Activated naive CD4-positive, alpha-beta T cell treated with anti-CD3 and anti-CD28 coated beads for 36 hours (primary cell): ENCODE measurements at regions not wholly inside any gene's neighbourhood (a gene's known extent, or its start where the extent isn't known, plus 50 kb on each side); places are given as distances from the start of the nearest gene placed in this dataset.

Source experiments
- CTCF ChIA-PET: fragments of 350-600 bp; sonication (Branson Sonifier 250); formaldehyde crosslinking; loops from one replicate; lab custom pipeline; 2021; ENCODE audit warnings: antibody characterized with exemption; lab: Charles Lee
- DNase-seq: peaks from one replicate; pipeline ENCODE4 v3.0.0-alpha.2; 2020
- H3K27ac Mint-ChIP-seq: one replicate; pipeline ENCODE4 v1.8.0; 2021; ENCODE audit warnings: mild to moderate bottlenecking, mixed read lengths
- H3K27me3 Mint-ChIP-seq: one replicate; pipeline ENCODE4 v1.8.0; 2021; ENCODE audit warnings: low read depth, mixed read lengths
- H3K36me3 Mint-ChIP-seq: one replicate; pipeline ENCODE4 v1.8.0; 2021; ENCODE audit warnings: low read depth, mixed read lengths
- H3K4me1 Mint-ChIP-seq: one replicate; pipeline ENCODE4 v1.8.0; 2021; ENCODE audit warnings: low read depth, mixed read lengths
- H3K4me3 Mint-ChIP-seq: one replicate; pipeline ENCODE4 v1.8.0; 2021; ENCODE audit warnings: mild to moderate bottlenecking, moderate library complexity, mixed read lengths
- H3K9me3 Mint-ChIP-seq: one replicate; pipeline ENCODE4 v1.8.0; 2021; ENCODE audit warnings: mixed read lengths
- intact Hi-C: fragments of 100-400 bp; cut with micrococcal nuclease; formaldehyde crosslinking; loops from one replicate; pipeline ENCODE4 v1.15.1; 2023

- Mint-ChIP-seq H3K4me3 (no peak overlapping the region), H3K4me1 (no peaks in the 10 kb centered on the region), H3K27me3 (no peaks in the 10 kb centered on the region), H3K9me3 (peaks cover 16% of the 10 kb centered on the region), H3K36me3 (no peaks in the 10 kb centered on the region), H3K27ac (no peak overlapping the region)
- CTCF ChIA-PET: no interaction called here
- no peak for DNase-seq
- intact Hi-C loops: no loop called here
Observed at GRCh38 chr11:91397134-91397468, 827.5 kb upstream of the FAT3 start.

GRCh38 chr11:91396236-91397133 lies 828.1 kb upstream of the FAT3 start:
- DNase-seq: no peak
- Mint-ChIP-seq H3K4me1 (no peaks in the 10 kb centered on the region), H3K36me3 (no peaks in the 10 kb centered on the region), H3K9me3 (peaks cover 16% of the 10 kb centered on the region), H3K4me3 (no peak overlapping the region), H3K27me3 (no peaks in the 10 kb centered on the region), H3K27ac (no peak overlapping the region)
- intact Hi-C loops: no loop called here
- CTCF ChIA-PET: no interaction called here

GRCh38 chr11:91394727-91395414 lies 829.7 kb upstream of the FAT3 start:
- intact Hi-C loops: no loop called here
- no peak for DNase-seq
- H3K9me3 Mint-ChIP-seq: peaks cover 17% of the 10 kb centered on the region
- H3K4me3 Mint-ChIP-seq: no peak overlapping the region
- H3K36me3 Mint-ChIP-seq: no peaks in the 10 kb centered on the region
- H3K27me3 Mint-ChIP-seq: no peaks in the 10 kb centered on the region
- no peak overlapping the region for H3K27ac Mint-ChIP-seq
- CTCF ChIA-PET: no interaction called here
- H3K4me1 Mint-ChIP-seq: no peaks in the 10 kb centered on the region

- Mint-ChIP-seq H3K4me1 (no peaks in the 10 kb centered on the region), H3K27ac (no peak overlapping the region), H3K36me3 (no peaks in the 10 kb centered on the region), H3K27me3 (no peaks in the 10 kb centered on the region), H3K9me3 (peaks cover 18% of the 10 kb centered on the region), H3K4me3 (no peak overlapping the region)
- intact Hi-C loops: no loop called here
- DNase-seq: no peak
- CTCF ChIA-PET: no interaction called here
Observed at GRCh38 chr11:91394073-91394726, 830.4 kb upstream of the FAT3 start.

- H3K27ac Mint-ChIP-seq: no peak overlapping the region
Observed at GRCh38 chr11:91382946-91383345, 841.7 kb upstream of the FAT3 start.

GRCh38 chr11:91374794-91375193 lies 849.8 kb upstream of the FAT3 start:
- H3K4me1 Mint-ChIP-seq: no peaks in the 10 kb centered on the region
- H3K36me3 Mint-ChIP-seq: no peaks in the 10 kb centered on the region
- H3K27me3 Mint-ChIP-seq: no peaks in the 10 kb centered on the region
- no peak for DNase-seq
- no peak overlapping the region for H3K27ac Mint-ChIP-seq
- CTCF ChIA-PET: no interaction called here
- H3K4me3 Mint-ChIP-seq: no peak overlapping the region
- H3K9me3 Mint-ChIP-seq: peaks cover 3% of the 10 kb centered on the region
- intact Hi-C loops: no loop called here

More at GRCh38 chr11:91382946-91383345, 841.7 kb upstream of the FAT3 start:
- H3K36me3 Mint-ChIP-seq: no peaks in the 10 kb centered on the region
- H3K9me3 Mint-ChIP-seq: peaks cover 13% of the 10 kb centered on the region
- intact Hi-C loops: no loop called here
- H3K27me3 Mint-ChIP-seq: no peaks in the 10 kb centered on the region
- DNase-seq: no peak
- CTCF ChIA-PET: no interaction called here
- H3K4me1 Mint-ChIP-seq: no peaks in the 10 kb centered on the region
- no peak overlapping the region for H3K4me3 Mint-ChIP-seq

- Mint-ChIP-seq H3K4me3 (no peak overlapping the region), H3K9me3 (peaks cover 3% of the 10 kb centered on the region), H3K36me3 (no peaks in the 10 kb centered on the region), H3K27ac (no peak overlapping the region), H3K4me1 (no peaks in the 10 kb centered on the region), H3K27me3 (no peaks in the 10 kb centered on the region)
- intact Hi-C loops: no loop called here
- CTCF ChIA-PET: no interaction called here
- DNase-seq: no peak
Observed at GRCh38 chr11:91373497-91373896, 851.1 kb upstream of the FAT3 start.

- Mint-ChIP-seq H3K27me3 (no peaks in the 10 kb centered on the region), H3K4me1 (no peaks in the 10 kb centered on the region), H3K9me3 (peaks cover 4% of the 10 kb centered on the region), H3K4me3 (no peak overlapping the region), H3K36me3 (no peaks in the 10 kb centered on the region), H3K27ac (no peak overlapping the region)
- intact Hi-C loops: no loop called here
- CTCF ChIA-PET: no interaction called here
- no peak for DNase-seq
Observed at GRCh38 chr11:91366816-91367215, 857.8 kb upstream of the FAT3 start.

GRCh38 chr11:91365986-91366585 lies 858.5 kb upstream of the FAT3 start:
- Mint-ChIP-seq H3K27me3 (no peaks in the 10 kb centered on the region), H3K4me1 (no peaks in the 10 kb centered on the region), H3K4me3 (no peak overlapping the region), H3K27ac (no peak overlapping the region), H3K36me3 (no peaks in the 10 kb centered on the region), H3K9me3 (peaks cover 5% of the 10 kb centered on the region)
- DNase-seq: no peak
- intact Hi-C loops: no loop called here
- CTCF ChIA-PET: no interaction called here

GRCh38 chr11:91350931-91351330 lies 873.7 kb upstream of the FAT3 start:
- Mint-ChIP-seq H3K9me3 (peaks cover 12% of the 10 kb centered on the region), H3K36me3 (no peaks in the 10 kb centered on the region), H3K27me3 (no peaks in the 10 kb centered on the region), H3K27ac (no peak overlapping the region), H3K4me1 (no peaks in the 10 kb centered on the region), H3K4me3 (no peak overlapping the region)
- intact Hi-C loops: no loop called here
- no peak for DNase-seq
- CTCF ChIA-PET: no interaction called here

GRCh38 chr11:91326751-91327150 lies 897.9 kb upstream of the FAT3 start:
- Mint-ChIP-seq H3K36me3 (no peaks in the 10 kb centered on the region), H3K27ac (no peak overlapping the region), H3K9me3 (peaks cover 3% of the 10 kb centered on the region), H3K4me1 (no peaks in the 10 kb centered on the region), H3K4me3 (no peak overlapping the region), H3K27me3 (no peaks in the 10 kb centered on the region)
- intact Hi-C loops: no loop called here
- no peak for DNase-seq
- CTCF ChIA-PET: no interaction called here

- H3K4me1 Mint-ChIP-seq: no peaks in the 10 kb centered on the region
- H3K27me3 Mint-ChIP-seq: no peaks in the 10 kb centered on the region
- H3K9me3 Mint-ChIP-seq: peaks cover 3% of the 10 kb centered on the region
- no peak for DNase-seq
- intact Hi-C loops: no loop called here
- CTCF ChIA-PET: no interaction called here
- no peaks in the 10 kb centered on the region for H3K36me3 Mint-ChIP-seq
- no peak overlapping the region for H3K4me3 Mint-ChIP-seq
- H3K27ac Mint-ChIP-seq: no peak overlapping the region
Observed at GRCh38 chr11:91326280-91326679, 898.3 kb upstream of the FAT3 start.
